Lower lobe of right lung (tissue), 2 donors: ENCODE measurements at regions not wholly inside any gene's neighbourhood (a gene's known extent, or its start where the extent isn't known, plus 50 kb on each side); places are given as distances from the start of the nearest gene placed in this dataset.

ENCODE experiments used
- ATAC-seq, 2 donors: fragments of 200-7000 bp; cut with Tn5 transposase; one replicate each; pipeline ENCODE4 v1.9.1; 2020 to 2022; ENCODE audit warnings: mild to moderate bottlenecking in 2 of 2, moderate library complexity in 2 of 2
- DNase-seq: peaks from one replicate; pipeline ENCODE4 v3.0.0-alpha.2; 2020
- H3K27ac ChIP-seq: fragments of 200-600 bp; one replicate; pipeline ENCODE4 v1.8.0; 2022
- H3K27me3 ChIP-seq: fragments of 200-600 bp; one replicate; pipeline ENCODE4 v1.8.0; 2022; ENCODE audit warnings: low read depth
- H3K36me3 ChIP-seq: fragments of 200-600 bp; one replicate; pipeline ENCODE4 v1.8.0; 2022; ENCODE audit warnings: mild to moderate bottlenecking
- H3K4me1 ChIP-seq: fragments of 200-600 bp; one replicate; pipeline ENCODE4 v1.8.0; 2022
- H3K4me3 ChIP-seq: fragments of 200-600 bp; one replicate; pipeline ENCODE4 v1.8.0; 2022; ENCODE audit warnings: mild to moderate bottlenecking
- H3K9me3 ChIP-seq: fragments of 200-600 bp; one replicate; pipeline ENCODE4 v1.8.0; 2022
- intact Hi-C: fragments of 100-400 bp; cut with DNase I; formaldehyde crosslinking; loops from one replicate; pipeline ENCODE4 v1.11.0; 2022
- TF ChIP-seq, protein P1 (sequence below): fragments of 200-600 bp; IDR thresholded peaks from one replicate; pipeline ENCODE4 v1.8.0; 2022; ENCODE audit warnings: antibody characterized with exemption, mild to moderate bottlenecking
- donor health status: DM: no; HTN: yes; CAD: no; lungs with severe emphysema.

DNA sequence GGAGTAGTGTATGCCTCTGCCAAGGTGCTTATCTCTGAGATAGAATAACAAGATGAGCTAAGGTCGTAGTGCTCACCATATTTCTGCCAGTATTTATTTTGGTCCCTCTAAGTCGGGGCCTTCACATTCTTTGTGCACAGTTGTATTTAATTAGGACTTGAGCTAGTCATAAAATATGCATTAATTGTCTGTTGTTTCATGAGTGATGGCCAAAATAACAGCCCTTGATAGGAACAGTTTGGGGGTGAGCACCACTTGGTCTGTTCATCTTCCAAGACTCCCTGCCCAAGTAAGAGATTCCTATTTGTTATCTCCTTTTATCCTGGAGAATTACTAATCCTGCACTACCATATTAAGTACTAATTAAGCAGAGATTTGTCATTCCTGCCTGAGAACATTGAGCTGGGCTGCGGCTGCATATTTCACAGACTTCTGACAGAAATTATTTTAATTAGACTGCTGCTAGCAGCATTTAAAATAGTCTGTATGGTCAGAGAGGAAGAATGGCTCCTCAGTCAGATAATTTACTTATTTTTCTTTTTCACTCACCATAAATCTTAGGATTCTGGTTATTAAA is 435.1 kb downstream of the MTX2 start:
- H3K27ac ChIP-seq, result no peak overlapping the region

DNA sequence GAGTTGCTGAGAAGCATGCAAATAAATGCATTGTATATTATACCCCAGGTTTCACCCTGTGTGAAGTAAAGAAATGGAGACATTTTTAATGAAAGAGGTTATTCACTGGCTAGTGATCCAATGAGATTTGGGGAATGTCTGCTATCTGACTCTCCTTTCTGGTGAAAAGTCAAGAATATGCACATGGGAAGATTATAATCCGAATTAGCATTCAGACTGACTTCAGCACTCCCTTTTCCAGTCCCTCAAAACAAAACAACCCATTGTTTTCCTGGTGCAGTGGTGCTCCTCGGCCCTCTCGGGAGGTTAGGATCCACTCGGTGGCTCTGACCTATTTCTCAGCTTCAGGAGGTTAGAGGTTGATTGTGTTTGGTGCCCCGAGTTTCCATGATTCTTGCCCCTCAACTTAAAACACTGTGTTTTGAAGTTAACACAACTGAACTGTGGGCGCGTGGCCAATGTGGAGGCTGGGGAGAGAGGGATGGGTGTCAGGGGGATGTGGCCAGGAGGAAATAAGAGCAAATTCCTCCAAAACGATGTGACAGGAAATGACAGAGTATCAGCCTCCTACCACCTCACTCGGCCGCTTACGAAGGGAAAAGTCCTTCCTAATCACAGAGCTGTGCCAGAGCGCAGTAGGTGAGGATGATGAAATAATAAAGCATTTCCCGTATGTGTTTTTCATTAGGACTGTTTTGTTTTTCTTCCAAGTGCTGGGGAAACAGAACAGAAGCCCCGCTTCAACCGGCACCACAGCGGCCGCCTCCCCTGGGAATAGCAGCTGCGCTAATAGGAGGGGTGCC is 440.1 kb downstream of the MTX2 start:
- peak; percentile 35 to 47 for ATAC-seq
- Histone ChIP-seq H3K9me3 (no peaks in the 10 kb centered on the region), H3K27ac (no peak overlapping the region), H3K36me3 (no peaks in the 10 kb centered on the region), H3K4me3 (no peak overlapping the region), H3K27me3 (no peaks in the 10 kb centered on the region), H3K4me1 (no peaks in the 10 kb centered on the region)
- TF ChIP-seq, protein P1, sequence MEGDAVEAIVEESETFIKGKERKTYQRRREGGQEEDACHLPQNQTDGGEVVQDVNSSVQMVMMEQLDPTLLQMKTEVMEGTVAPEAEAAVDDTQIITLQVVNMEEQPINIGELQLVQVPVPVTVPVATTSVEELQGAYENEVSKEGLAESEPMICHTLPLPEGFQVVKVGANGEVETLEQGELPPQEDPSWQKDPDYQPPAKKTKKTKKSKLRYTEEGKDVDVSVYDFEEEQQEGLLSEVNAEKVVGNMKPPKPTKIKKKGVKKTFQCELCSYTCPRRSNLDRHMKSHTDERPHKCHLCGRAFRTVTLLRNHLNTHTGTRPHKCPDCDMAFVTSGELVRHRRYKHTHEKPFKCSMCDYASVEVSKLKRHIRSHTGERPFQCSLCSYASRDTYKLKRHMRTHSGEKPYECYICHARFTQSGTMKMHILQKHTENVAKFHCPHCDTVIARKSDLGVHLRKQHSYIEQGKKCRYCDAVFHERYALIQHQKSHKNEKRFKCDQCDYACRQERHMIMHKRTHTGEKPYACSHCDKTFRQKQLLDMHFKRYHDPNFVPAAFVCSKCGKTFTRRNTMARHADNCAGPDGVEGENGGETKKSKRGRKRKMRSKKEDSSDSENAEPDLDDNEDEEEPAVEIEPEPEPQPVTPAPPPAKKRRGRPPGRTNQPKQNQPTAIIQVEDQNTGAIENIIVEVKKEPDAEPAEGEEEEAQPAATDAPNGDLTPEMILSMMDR, result no peak
- no peak for DNase-seq
- intact Hi-C loops, result no loop called here

More for the DNA sequence above, 435.1 kb downstream of the MTX2 start:
- Histone ChIP-seq H3K27me3 (no peaks in the 10 kb centered on the region), H3K4me1 (no peaks in the 10 kb centered on the region), H3K4me3 (no peak overlapping the region), H3K9me3 (no peaks in the 10 kb centered on the region), H3K36me3 (no peaks in the 10 kb centered on the region)
- intact Hi-C loops, result no loop called here
- ATAC-seq (no peak), DNase-seq (no peak)
- TF ChIP-seq, protein P1, result no peak

DNA sequence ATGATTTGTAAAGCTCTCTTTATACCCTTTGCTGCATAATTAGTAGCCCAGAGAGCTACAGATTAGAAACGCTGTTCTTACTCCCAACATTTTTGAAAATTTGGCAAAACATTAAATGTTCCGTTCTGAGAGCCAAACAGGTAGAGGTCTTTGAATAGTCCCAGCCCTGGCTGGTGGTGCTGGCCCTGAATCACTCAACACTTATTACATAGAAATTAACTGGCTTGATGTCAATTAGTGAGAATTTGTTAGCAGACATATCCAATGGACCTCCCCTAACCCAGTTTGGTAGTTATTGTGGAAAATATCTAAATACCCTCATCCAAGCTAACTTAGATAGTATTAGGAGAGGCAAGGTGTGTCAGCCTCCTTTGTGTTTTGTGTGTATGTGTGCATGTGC is 440.7 kb downstream of the MTX2 start:
- ATAC-seq (no peak), DNase-seq (no peak)
- TF ChIP-seq, protein P1, result no peak
- Histone ChIP-seq H3K27ac (no peak overlapping the region), H3K4me1 (no peaks in the 10 kb centered on the region), H3K36me3 (no peaks in the 10 kb centered on the region), H3K27me3 (no peaks in the 10 kb centered on the region), H3K4me3 (no peak overlapping the region), H3K9me3 (no peaks in the 10 kb centered on the region)
- intact Hi-C loops, result no loop called here

DNA sequence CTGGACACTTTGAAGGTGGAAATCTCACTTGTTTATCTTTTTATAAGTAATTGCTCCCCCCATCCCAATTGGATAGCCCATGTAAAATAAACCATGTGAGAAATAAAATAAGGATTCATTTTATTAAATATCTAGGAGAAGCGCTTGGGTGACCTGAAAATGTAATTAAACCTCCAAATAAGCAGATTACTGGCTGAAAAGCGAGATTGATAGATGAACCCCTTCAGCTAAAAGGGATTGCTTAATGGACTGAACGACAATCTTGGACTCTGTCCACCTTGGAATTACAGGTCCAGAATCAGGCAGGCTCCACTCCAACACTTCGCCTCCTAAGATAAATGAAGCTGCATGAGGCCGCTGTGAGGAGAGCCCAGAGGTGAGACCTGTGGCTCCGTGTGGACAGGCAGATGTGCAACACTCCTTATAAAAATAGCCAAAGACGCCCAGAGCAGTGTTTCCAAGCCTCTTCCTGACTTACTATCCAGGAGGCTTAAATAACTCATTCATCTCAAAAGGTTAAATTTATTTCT is 441.5 kb downstream of the MTX2 start:
- no peaks in the 10 kb centered on the region for H3K27me3 ChIP-seq
- ATAC-seq (no peak), DNase-seq (no peak)
- H3K36me3 ChIP-seq, result no peaks in the 10 kb centered on the region
- intact Hi-C loops, result no loop called here
- no peak overlapping the region for H3K27ac ChIP-seq
- H3K4me1 ChIP-seq, result no peaks in the 10 kb centered on the region
- H3K4me3 ChIP-seq, result no peak overlapping the region
- H3K9me3 ChIP-seq, result no peaks in the 10 kb centered on the region
- TF ChIP-seq, protein P1, result no peak

DNA sequence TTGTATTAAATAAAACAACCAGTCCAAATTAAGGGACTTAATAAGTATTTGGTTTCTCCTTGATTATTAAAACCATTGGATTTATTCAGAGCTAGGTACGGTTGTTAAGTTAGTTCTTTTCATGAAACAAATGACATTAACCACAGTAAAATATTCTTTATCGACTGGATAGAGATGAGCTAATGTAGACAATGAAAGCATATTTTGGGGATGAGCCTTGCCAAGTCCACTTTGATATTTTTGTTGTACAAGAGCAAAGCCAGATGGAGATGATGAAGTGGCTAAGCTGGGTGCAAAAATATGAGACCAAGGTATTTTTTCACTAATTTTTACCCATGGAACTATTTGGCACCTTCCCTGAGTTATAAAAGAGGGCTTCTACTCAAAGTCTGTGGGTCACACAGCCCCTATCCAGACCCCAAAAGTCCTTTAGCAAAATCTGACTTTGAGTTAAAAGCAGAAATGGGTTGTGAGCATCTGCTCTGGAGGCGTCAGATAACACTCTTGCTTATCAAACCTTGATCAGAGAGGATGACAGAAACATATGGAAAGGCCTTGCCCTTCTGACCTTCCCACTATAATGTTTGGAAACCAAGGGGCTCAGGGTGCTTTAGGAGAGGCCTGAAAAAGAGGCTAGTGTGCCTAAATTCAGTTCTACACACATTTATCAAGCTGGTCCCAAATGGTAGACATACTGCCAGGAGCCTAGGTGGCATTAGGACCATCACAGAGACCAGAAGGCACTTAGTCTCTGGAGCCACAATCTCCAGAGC is 456.8 kb downstream of the MTX2 start:
- Histone ChIP-seq H3K27ac (no peak overlapping the region), H3K4me3 (no peak overlapping the region), H3K27me3 (no peaks in the 10 kb centered on the region), H3K36me3 (no peaks in the 10 kb centered on the region), H3K4me1 (peaks cover 4% of the 10 kb centered on the region), H3K9me3 (no peaks in the 10 kb centered on the region)
- TF ChIP-seq, protein P1, result no peak
- ATAC-seq, result no peak
- intact Hi-C loops, result no loop called here
- no peak for DNase-seq
